HepG2 (cell line): ENCODE measurements at regions not wholly inside any gene's neighbourhood (a gene's known extent, or its start where the extent isn't known, plus 50 kb on each side); places are given as distances from the start of the nearest gene placed in this dataset.

ENCODE experiments used
- ATAC-seq: fragments of 200-7000 bp; cut with Tn5 transposase; 3 replicates; pipeline ENCODE4 v1.9.1; 2020; ENCODE audit warnings: mild to moderate bottlenecking, moderate library complexity
- BruUV-seq: library from RNA; stranded (reverse); fragments of 400-500 nt; replicated peaks from 2 replicates; lab custom pipeline; 2021; lab: Mats Ljungman, UMichigan
- CTCF ChIA-PET: fragments of 300-600 bp; formaldehyde crosslinking; extraction: SDS; loops from one replicate; lab custom pipeline; 2021; ENCODE audit warnings: low total read pairs, inconsistent platforms, low intra/inter-chr PET ratio; lab: Yijun Ruan, JAX
- POLR2A ChIA-PET: fragments of 350-600 bp; sonication (Branson Sonifier 250); formaldehyde crosslinking; loops from one replicate; lab custom pipeline; 2020; ENCODE audit warnings: antibody characterized with exemption, inconsistent platforms; lab: Yijun Ruan, JAX
- DNase-seq: peaks from one replicate; pipeline ENCODE4 v3.0.0-alpha.2; 2015; ENCODE audit warnings: low spot score
- FAIRE-seq: peaks from 3 replicates; lab custom pipeline; 2011; peaks lifted over from hg19 to GRCh38; lab: Jason Lieb, UNC
- H2AFZ ChIP-seq: one replicate; pipeline ENCODE4 v1.6.1; 2011; ENCODE audit warnings: low read length, inconsistent platforms
- H3K27ac ChIP-seq: fragments of 300-600 bp; 3 replicates; pipeline ENCODE4 v1.8.0; 2011; ENCODE audit warnings: mixed run types, mild to moderate bottlenecking, mixed read lengths, low read length, inconsistent platforms; ENCODE audit not compliant: insufficient read depth; ENCODE audit errors: extremely low read length
- H3K27me3 ChIP-seq, 2 experiments: fragments of 200-600 bp in 1 of 2; 2 replicates in 1 of 2; 3 replicates in 1 of 2; pipeline versions ENCODE4 v1.6.0 to v1.8.0; 2011; ENCODE audit warnings: low read length in 2 of 2, mild to moderate bottlenecking in 2 of 2, moderate library complexity in 2 of 2, inconsistent platforms in 1 of 2; ENCODE audit not compliant: insufficient read depth in 2 of 2, control insufficient read depth in 1 of 2
- H3K36me3 ChIP-seq, 2 experiments: fragments of 200-600 bp in 1 of 2; replicated peaks in 1 of 2; 2 replicates in 1 of 2; 3 replicates in 1 of 2; pipeline versions ENCODE4 v1.5.1 to v1.8.0; 2011; ENCODE audit warnings: low read length in 2 of 2, inconsistent platforms in 1 of 2; ENCODE audit not compliant: insufficient read depth in 2 of 2, control insufficient read depth in 1 of 2
- H3K4me1 ChIP-seq: 2 replicates; pipeline ENCODE4 v1.5.1; 2012; ENCODE audit warnings: low read length, inconsistent platforms; ENCODE audit not compliant: insufficient read depth
- H3K4me2 ChIP-seq: 2 replicates; pipeline ENCODE4 v1.6.0; 2011; ENCODE audit warnings: low read depth, low read length, inconsistent platforms
- H3K4me3 ChIP-seq, 3 experiments: fragments of 200-600 bp in 1 of 3; sonication (generic), shearing (Covaris generic) in 1 of 3; replicated peaks in 1 of 3; 2 replicates each; pipeline ENCODE4 v1.5.1; 2011 to 2016; ENCODE audit warnings: low read length in 3 of 3, inconsistent platforms in 2 of 3, low read depth in 2 of 3, mild to moderate bottlenecking in 2 of 3, control low read depth in 1 of 3, mixed read lengths in 1 of 3; ENCODE audit not compliant: insufficient read depth in 1 of 3
- H3K79me2 ChIP-seq: one replicate; pipeline ENCODE4 v1.6.1; 2011; ENCODE audit warnings: low read length, inconsistent platforms; ENCODE audit not compliant: insufficient read depth
- H3K9ac ChIP-seq: 2 replicates; pipeline ENCODE4 v1.6.0; 2011; ENCODE audit warnings: mild to moderate bottlenecking, low read depth, low read length, inconsistent platforms; ENCODE audit not compliant: insufficient read depth
- H3K9me3 ChIP-seq: 2 replicates; pipeline ENCODE4 v1.5.1; 2012; ENCODE audit warnings: mild to moderate bottlenecking, low read length
- H4K20me1 ChIP-seq: 2 replicates; pipeline ENCODE4 v1.6.0; 2011; ENCODE audit warnings: inconsistent platforms, mild to moderate bottlenecking, low read length, moderate library complexity; ENCODE audit not compliant: insufficient read depth
- ARNTL ChIP-seq: sonication (generic); formaldehyde crosslinking; IDR thresholded peaks from 2 replicates; pipeline ENCODE4 v1.4.0; 2020; ENCODE audit warnings: mild to moderate bottlenecking, missing genetic modification reagents
- CBX5 ChIP-seq: sonication (generic); formaldehyde crosslinking; IDR thresholded peaks from 2 replicates; pipeline ENCODE4 v1.4.0; 2020; ENCODE audit warnings: missing genetic modification reagents, borderline replicate concordance
- ELF3 ChIP-seq: IDR thresholded peaks from 2 replicates; pipeline ENCODE4 v1.6.1; 2016; ENCODE audit warnings: missing genetic modification reagents, missing compliant biosample characterization
- ESRRA ChIP-seq: sonication (generic); formaldehyde crosslinking; IDR thresholded peaks from 2 replicates; pipeline ENCODE4 v1.5.1; 2020; ENCODE audit warnings: mild to moderate bottlenecking, low read depth, missing genetic modification reagents
- GMEB1 ChIP-seq: sonication (generic); formaldehyde crosslinking; IDR thresholded peaks from 2 replicates; pipeline ENCODE4 v1.5.1; 2020; ENCODE audit warnings: missing genetic modification reagents, mild to moderate bottlenecking, borderline replicate concordance
- MAF1 ChIP-seq: sonication (generic); formaldehyde crosslinking; IDR thresholded peaks from 2 replicates; pipeline ENCODE4 v1.5.0; 2020; ENCODE audit warnings: missing genetic modification reagents, borderline replicate concordance
- MAFG ChIP-seq: sonication (generic); formaldehyde crosslinking; IDR thresholded peaks from 2 replicates; pipeline ENCODE4 v1.5.1; 2020; ENCODE audit warnings: mild to moderate bottlenecking, missing genetic modification reagents
- MIER2 ChIP-seq: IDR thresholded peaks from 2 replicates; pipeline ENCODE4 v1.6.1; 2016; ENCODE audit warnings: missing biosample characterization, missing genetic modification reagents
- MIXL1 ChIP-seq: IDR thresholded peaks from 2 replicates; pipeline ENCODE4 v1.6.1; 2016
- NR2C2 ChIP-seq: sonication (generic); formaldehyde crosslinking; IDR thresholded peaks from 2 replicates; pipeline ENCODE4 v1.4.0; 2020; ENCODE audit warnings: missing genetic modification reagents, mild to moderate bottlenecking, moderate library complexity, borderline replicate concordance
- RFXANK ChIP-seq: IDR thresholded peaks from 2 replicates; pipeline ENCODE4 v1.6.1; 2016
- SRSF4 ChIP-seq: fragments of 200-400 bp; formaldehyde crosslinking; IDR thresholded peaks from one replicate; pipeline ENCODE4 v1.6.1; 2018; ENCODE audit warnings: mild to moderate bottlenecking, low read depth, low read length, moderate library complexity; ENCODE audit not compliant: poor library complexity, severe bottlenecking
- THAP8 ChIP-seq: sonication (generic); formaldehyde crosslinking; IDR thresholded peaks from 2 replicates; pipeline ENCODE4 v1.5.1; 2020; ENCODE audit warnings: missing genetic modification reagents, mild to moderate bottlenecking, borderline replicate concordance
- U2AF1 ChIP-seq: fragments of 200-400 bp; formaldehyde crosslinking; optimal IDR thresholded peaks from 2 replicates; pipeline ENCODE3; 2017; ENCODE audit warnings: mild to moderate bottlenecking, low read depth, low read length
- ZFP90 ChIP-seq: sonication (generic); formaldehyde crosslinking; IDR thresholded peaks from 2 replicates; pipeline ENCODE4 v1.8.0; 2022; ENCODE audit warnings: missing genetic modification reagents, mild to moderate bottlenecking, inconsistent platforms, borderline replicate concordance
- ZKSCAN8 ChIP-seq: IDR thresholded peaks from 2 replicates; pipeline ENCODE4 v1.6.1; 2016; ENCODE audit warnings: borderline replicate concordance, missing genetic modification reagents, missing compliant biosample characterization
- ZNF12 ChIP-seq: sonication (generic); formaldehyde crosslinking; IDR thresholded peaks from 2 replicates; pipeline ENCODE4 v1.5.0; 2020; ENCODE audit warnings: missing genetic modification reagents
- ZNF484 ChIP-seq: sonication (generic); formaldehyde crosslinking; IDR thresholded peaks from 2 replicates; pipeline ENCODE4 v1.5.1; 2020; ENCODE audit warnings: mild to moderate bottlenecking, low read depth, missing genetic modification reagents, borderline replicate concordance
- WGBS: methylation state at CpG from one replicate; pipeline ENCODE4 v1.1.6; 2017; ENCODE audit warnings: low lambda C conversion rate; 5-methylcytosine and 5-hydroxymethylcytosine counted together
- in situ Hi-C: cut with HindIII; loops from 2 replicates; pipeline ENCODE4 v1.10.0; 2017; ENCODE audit warnings: low pct_unique_long_range_greater_than_20kb; ENCODE audit not compliant: extremely low pct_ligation_motif_present
- intact Hi-C: fragments of 100-400 bp; cut with micrococcal nuclease; formaldehyde crosslinking; loops from one replicate; pipeline ENCODE4 v1.10.0; 2022; ENCODE audit not compliant: unreplicated experiment
- TF ChIP-seq, protein P1 (sequence below): fragments of 450-650 bp; IDR thresholded peaks from 2 replicates; pipeline ENCODE4 v1.6.1; 2017
- TF ChIP-seq, protein P2 (sequence below): sonication (generic); formaldehyde crosslinking; IDR thresholded peaks from 2 replicates; pipeline ENCODE4 v1.8.1; 2023; ENCODE audit warnings: missing genetic modification reagents, mild to moderate bottlenecking, borderline replicate concordance
- TF ChIP-seq, protein P3 (sequence below): sonication (generic); formaldehyde crosslinking; IDR thresholded peaks from 2 replicates; pipeline ENCODE4 v1.5.0; 2020; ENCODE audit warnings: missing genetic modification reagents, mild to moderate bottlenecking, borderline replicate concordance

GRCh38 chr20:57843941-57844625, 134.3 kb upstream of the PMEPA1 start (continued):
- TF ChIP-seq, protein P1, sequence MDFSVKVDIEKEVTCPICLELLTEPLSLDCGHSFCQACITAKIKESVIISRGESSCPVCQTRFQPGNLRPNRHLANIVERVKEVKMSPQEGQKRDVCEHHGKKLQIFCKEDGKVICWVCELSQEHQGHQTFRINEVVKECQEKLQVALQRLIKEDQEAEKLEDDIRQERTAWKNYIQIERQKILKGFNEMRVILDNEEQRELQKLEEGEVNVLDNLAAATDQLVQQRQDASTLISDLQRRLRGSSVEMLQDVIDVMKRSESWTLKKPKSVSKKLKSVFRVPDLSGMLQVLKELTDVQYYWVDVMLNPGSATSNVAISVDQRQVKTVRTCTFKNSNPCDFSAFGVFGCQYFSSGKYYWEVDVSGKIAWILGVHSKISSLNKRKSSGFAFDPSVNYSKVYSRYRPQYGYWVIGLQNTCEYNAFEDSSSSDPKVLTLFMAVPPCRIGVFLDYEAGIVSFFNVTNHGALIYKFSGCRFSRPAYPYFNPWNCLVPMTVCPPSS: no peak
- TF ChIP-seq NR2C2 (CRISPR knock-in tag) (no peak), THAP8 (CRISPR knock-in tag) (no peak), ARNTL (no peak), CBX5 (CRISPR knock-in tag) (no peak), ESRRA (CRISPR knock-in tag) (no peak), ZNF12 (no peak), MAFG (no peak), ZKSCAN8 (CRISPR knock-in tag) (no peak), MIXL1 (no peak), ZFP90 (CRISPR knock-in tag) (no peak)

DNA sequence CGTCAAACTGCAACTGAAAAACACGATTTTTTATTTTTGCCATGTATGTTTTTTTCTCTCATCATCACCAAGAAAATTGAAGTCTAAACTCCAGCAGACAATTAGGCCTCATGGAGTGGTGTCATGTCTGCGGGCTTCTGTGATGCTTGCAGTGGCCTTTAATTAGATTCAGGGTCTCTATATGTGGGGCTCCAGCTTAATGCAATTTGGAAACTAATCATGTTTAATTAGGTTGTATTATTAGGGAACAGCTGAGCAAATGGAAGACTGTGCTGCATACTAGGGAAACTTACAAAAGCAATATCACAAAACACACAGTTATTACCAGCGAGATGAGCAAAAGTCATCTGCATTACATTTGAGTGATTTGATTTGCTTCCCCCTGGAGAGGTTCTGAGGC, 132.9 kb upstream of the PMEPA1 start:
- Histone ChIP-seq H3K4me3 (no peak overlapping the region), H3K9me3 (no peaks in the 10 kb centered on the region), H3K27me3 (peaks cover 16 to 51% of the 10 kb centered on the region in 2 experiments; a peak in 4 of 5 replicates), H2AFZ (no peak overlapping the region), H3K36me3 (no peaks in the 10 kb centered on the region), H3K27ac (no peak overlapping the region), H3K79me2 (no peaks in the 10 kb centered on the region), H3K4me2 (no peak overlapping the region), H3K9ac (no peak overlapping the region), H3K4me1 (no peaks in the 10 kb centered on the region), H4K20me1 (no peaks in the 10 kb centered on the region)
- DNase-seq (no peak), ATAC-seq (no peak), FAIRE-seq (no peak)
- WGBS: 4% methylated on average over 4 of the region's 4 CpGs
- in situ Hi-C loops: no loop called here
- no TSS peak for BruUV-seq
- ChIA-PET POLR2A (no interaction called here), CTCF (no interaction called here)
- intact Hi-C loops: no loop called here
- TF ChIP-seq GMEB1 (CRISPR knock-in tag): no peak
- TF ChIP-seq U2AF1: no peak
- TF ChIP-seq MIER2: no peak
- TF ChIP-seq RFXANK (CRISPR knock-in tag): no peak
- TF ChIP-seq SRSF4: no peak
- no peak for TF ChIP-seq ELF3
- TF ChIP-seq MAF1 (CRISPR knock-in tag): no peak
- TF ChIP-seq, protein P2, sequence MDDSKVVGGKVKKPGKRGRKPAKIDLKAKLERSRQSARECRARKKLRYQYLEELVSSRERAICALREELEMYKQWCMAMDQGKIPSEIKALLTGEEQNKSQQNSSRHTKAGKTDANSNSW (CRISPR knock-in tag): no peak
- no peak for TF ChIP-seq ZNF484 (CRISPR knock-in tag)
- TF ChIP-seq, protein P3, sequence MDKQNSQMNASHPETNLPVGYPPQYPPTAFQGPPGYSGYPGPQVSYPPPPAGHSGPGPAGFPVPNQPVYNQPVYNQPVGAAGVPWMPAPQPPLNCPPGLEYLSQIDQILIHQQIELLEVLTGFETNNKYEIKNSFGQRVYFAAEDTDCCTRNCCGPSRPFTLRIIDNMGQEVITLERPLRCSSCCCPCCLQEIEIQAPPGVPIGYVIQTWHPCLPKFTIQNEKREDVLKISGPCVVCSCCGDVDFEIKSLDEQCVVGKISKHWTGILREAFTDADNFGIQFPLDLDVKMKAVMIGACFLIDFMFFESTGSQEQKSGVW (CRISPR knock-in tag): no peak
